Spleen (tissue), 11 donors: ENCODE measurements at regions not wholly inside any gene's neighbourhood (a gene's known extent, or its start where the extent isn't known, plus 50 kb on each side); places are given as distances from the start of the nearest gene placed in this dataset.
"Not testable (repeated sequence)": the region's sequence is repeated elsewhere in the genome, so short reads cannot be mapped to it uniquely, and the experiment has no call there.

Experiments used
- DNase-seq: peaks from one replicate; pipeline ENCODE4 v3.0.0-alpha.2; 2020
- H3K27ac ChIP-seq, 8 donors: fragments of 200-600 bp; sonication (generic) in 7 of 8; 1 replicate in 4 of 8; 2 replicates in 4 of 8; pipeline versions ENCODE4 v1.5.0 to v1.8.0; 2016 to 2021; ENCODE audit warnings: inconsistent platforms in 4 of 8, mild to moderate bottlenecking in 4 of 8, moderate library complexity in 1 of 8
- H3K27me3 ChIP-seq, 7 donors: fragments of 200-600 bp; sonication (generic) in 6 of 7; replicated peaks in 1 of 7; 1 replicate in 4 of 7; 2 replicates in 3 of 7; pipeline versions ENCODE4 v1.5.0 to v1.8.0; 2016 to 2021; ENCODE audit warnings: inconsistent platforms in 3 of 7, mild to moderate bottlenecking in 1 of 7
- H3K36me3 ChIP-seq, 6 donors: fragments of 200-600 bp; sonication (generic) in 5 of 6; 1 replicate in 4 of 6; 2 replicates in 2 of 6; pipeline versions ENCODE4 v1.5.0 to v1.8.0; 2016 to 2021; ENCODE audit warnings: inconsistent platforms in 2 of 6
- H3K4me1 ChIP-seq, 6 donors: fragments of 200-600 bp; sonication (generic) in 5 of 6; 1 replicate in 3 of 6; 2 replicates in 3 of 6; pipeline versions ENCODE4 v1.5.0 to v1.8.0; 2016 to 2021; ENCODE audit warnings: inconsistent platforms in 3 of 6
- H3K4me3 ChIP-seq, 8 donors: fragments of 200-600 bp; sonication (generic) in 7 of 8; 1 replicate in 4 of 8; 2 replicates in 4 of 8; pipeline versions ENCODE4 v1.5.0 to v1.8.0; 2016 to 2021; ENCODE audit warnings: inconsistent platforms in 4 of 8, mild to moderate bottlenecking in 4 of 8, moderate library complexity in 2 of 8
- H3K9me3 ChIP-seq, 8 donors: fragments of 200-600 bp; sonication (generic) in 7 of 8; 1 replicate in 4 of 8; 2 replicates in 4 of 8; pipeline versions ENCODE4 v1.5.0 to v1.8.0; 2016 to 2021; ENCODE audit warnings: inconsistent platforms in 4 of 8
- POLR2A ChIP-seq, 3 donors: fragments of 450-650 bp; IDR thresholded peaks; one replicate each; pipeline ENCODE4 v1.5.1; 2017; ENCODE audit warnings: antibody characterized with exemption in 3 of 3, mild to moderate bottlenecking in 1 of 3
- POLR2AphosphoS5 ChIP-seq, 3 donors: sonication (generic); formaldehyde crosslinking; IDR thresholded peaks; one replicate each; pipeline ENCODE4 v1.5.1; 2017; ENCODE audit warnings: antibody characterized with exemption in 3 of 3
- WGBS, 5 donors: extraction: QIAGEN DNeasy Blood & Tissue Kit in 3 of 5; methylation state at CpG; one replicate each; pipeline versions ENCODE4 v1.1.5 to v1.1.7; 2013 to 2018; 5-methylcytosine and 5-hydroxymethylcytosine counted together
- intact Hi-C: fragments of 100-400 bp; cut with DNase I; formaldehyde crosslinking; loops from one replicate; pipeline ENCODE4 v1.15.0; 2023; ENCODE audit warnings: low total_unique reads
- TF ChIP-seq, protein P1 (sequence below), 11 experiments: fragments of 200-600 bp in 7 of 11; fragments of 450-650 bp in 4 of 11; sonication (generic) in 4 of 11; IDR thresholded peaks in 8 of 11; conservative IDR thresholded peaks in 3 of 11; 1 replicate in 7 of 11; 2 replicates in 4 of 11; pipeline versions ENCODE4 v1.4.0 to v1.8.0; 2016 to 2021; ENCODE audit warnings: antibody characterized with exemption in 11 of 11, inconsistent platforms in 4 of 11, mild to moderate bottlenecking in 1 of 11
- donor health status: healthy with polysubstance abuse.
- donor health status: DM: no; HTN: no; CAD: no; lungs with moderate emphysema.
- donor health status: DM: no; HTN: no; CAD: no.
- donor health status: Bipolar disorder and iron deficiency.
- donor health status: healthy.
- donor health status: DM: no; HTN: no; CAD: no.
- donor health status: DM: yes; HTN: yes; CAD: no.

DNA sequence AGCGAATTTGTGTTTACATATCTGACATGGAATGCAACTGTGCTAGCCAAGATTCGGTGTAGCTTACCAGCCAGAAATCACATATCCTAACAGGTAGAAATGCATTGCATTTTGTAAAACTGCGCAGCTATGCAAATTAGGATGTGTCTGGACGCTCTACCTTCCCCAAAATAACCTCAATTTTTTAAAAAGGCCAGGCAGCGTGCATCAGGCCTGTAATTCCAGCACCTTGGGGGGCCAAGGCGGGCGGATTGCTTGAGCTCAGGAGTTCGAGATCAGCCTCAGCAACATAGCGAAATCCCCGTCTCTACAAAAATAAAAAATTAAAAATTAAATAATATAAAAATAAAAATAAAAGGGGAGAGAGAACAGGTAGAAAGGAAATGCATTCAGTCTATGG, 305.0 kb downstream of the TYW1 start:
- Histone ChIP-seq H3K36me3 (peaks cover 0 to 28% (median 6%) of the 10 kb centered on the region in 6 donors), H3K9me3 (no peaks in the 10 kb centered on the region), H3K27ac (peak overlapping the region; percentile 78 to 98 (median 94)), H3K4me1 (peaks cover 16 to 44% (median 24%) of the 10 kb centered on the region in 6 donors), H3K4me3 (peak overlapping the region; percentile 63 to 83 (median 78)), H3K27me3 (no peaks in the 10 kb centered on the region)
- intact Hi-C loops: no loop called here
- TF ChIP-seq POLR2AphosphoS5 (IDR thresholded peaks at IDR 0.05) (no peak), POLR2A (IDR thresholded peaks at IDR 0.05) (no peak)
- TF ChIP-seq, protein P1, sequence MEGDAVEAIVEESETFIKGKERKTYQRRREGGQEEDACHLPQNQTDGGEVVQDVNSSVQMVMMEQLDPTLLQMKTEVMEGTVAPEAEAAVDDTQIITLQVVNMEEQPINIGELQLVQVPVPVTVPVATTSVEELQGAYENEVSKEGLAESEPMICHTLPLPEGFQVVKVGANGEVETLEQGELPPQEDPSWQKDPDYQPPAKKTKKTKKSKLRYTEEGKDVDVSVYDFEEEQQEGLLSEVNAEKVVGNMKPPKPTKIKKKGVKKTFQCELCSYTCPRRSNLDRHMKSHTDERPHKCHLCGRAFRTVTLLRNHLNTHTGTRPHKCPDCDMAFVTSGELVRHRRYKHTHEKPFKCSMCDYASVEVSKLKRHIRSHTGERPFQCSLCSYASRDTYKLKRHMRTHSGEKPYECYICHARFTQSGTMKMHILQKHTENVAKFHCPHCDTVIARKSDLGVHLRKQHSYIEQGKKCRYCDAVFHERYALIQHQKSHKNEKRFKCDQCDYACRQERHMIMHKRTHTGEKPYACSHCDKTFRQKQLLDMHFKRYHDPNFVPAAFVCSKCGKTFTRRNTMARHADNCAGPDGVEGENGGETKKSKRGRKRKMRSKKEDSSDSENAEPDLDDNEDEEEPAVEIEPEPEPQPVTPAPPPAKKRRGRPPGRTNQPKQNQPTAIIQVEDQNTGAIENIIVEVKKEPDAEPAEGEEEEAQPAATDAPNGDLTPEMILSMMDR (IDR thresholded peaks at IDR 0.05 in 8 of 11, conservative IDR thresholded peaks at IDR 0.05 in 3 of 11): no peak
- DNase-seq: no peak
- WGBS, 5 donors: 50 to 59% (median 54%) methylated on average over 10 of the region's 10 CpGs

DNA sequence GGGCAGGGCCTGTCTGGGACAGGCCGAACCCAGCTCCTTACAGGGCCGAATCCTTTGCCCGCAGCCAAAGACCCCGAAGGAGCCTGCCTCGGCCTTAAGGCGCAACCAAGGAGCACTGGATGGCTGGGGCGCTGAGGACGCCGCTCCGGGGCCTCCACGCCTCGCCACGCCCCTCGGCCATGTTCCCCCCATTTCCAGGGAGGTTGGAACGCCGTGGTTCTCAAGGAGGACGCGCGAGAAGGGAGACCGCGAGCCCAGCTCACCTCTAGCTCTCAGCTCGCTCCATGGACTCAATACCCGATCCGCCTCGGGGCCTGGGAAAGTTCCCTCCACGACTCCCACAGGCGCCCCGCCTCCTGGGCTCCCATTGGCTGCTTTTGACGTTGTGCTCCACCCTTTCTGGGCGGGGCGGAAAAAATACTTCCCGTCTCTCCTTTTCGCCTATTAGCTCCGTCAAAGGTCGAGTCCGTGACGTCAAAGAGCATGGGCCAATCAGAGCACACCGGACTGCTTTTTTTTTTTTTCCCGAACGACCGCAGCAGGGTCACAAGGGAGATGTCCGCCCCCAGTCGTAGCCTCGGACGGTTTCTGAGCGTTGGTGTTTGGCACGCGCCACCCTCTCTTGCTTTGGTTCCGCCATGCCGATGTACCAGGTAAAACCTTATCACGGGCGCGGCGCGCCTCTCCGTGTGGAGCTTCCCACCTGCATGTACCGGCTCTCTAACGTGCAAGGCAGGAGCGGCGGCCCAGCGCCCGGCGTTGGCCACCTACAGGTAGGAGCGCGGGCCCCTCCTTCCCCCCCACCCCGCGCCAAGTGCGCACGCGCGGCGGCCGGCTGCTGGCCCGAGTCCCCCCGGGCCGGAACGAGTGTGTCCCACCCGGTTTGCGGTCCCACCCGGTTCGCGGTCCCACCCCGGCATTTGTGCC, 305.7 kb downstream of the TYW1 start:
- peak; percentile 98 for DNase-seq
- Histone ChIP-seq H3K9me3 (no peaks in the 10 kb centered on the region), H3K4me1 (peaks cover 16 to 44% (median 24%) of the 10 kb centered on the region in 6 donors), H3K27me3 (no peaks in the 10 kb centered on the region), H3K27ac (peak overlapping the region; percentile 78 to 98 (median 94)), H3K4me3 (peak overlapping the region; percentile 63 to 83 (median 78)), H3K36me3 (peaks cover 0 to 35% (median 13%) of the 10 kb centered on the region in 6 donors)
- intact Hi-C loops: no loop called here
- WGBS, 5 donors: 0 to 1% (median 0%) methylated on average over 40 to 83 of the region's 83 CpGs
- TF ChIP-seq POLR2A (IDR thresholded peaks at IDR 0.05) (peak in 1 of 3 donors; percentile 30), POLR2AphosphoS5 (IDR thresholded peaks at IDR 0.05) (peak; percentile 84 to 86 (median 85))
- TF ChIP-seq, protein P1 (IDR thresholded peaks at IDR 0.05 in 8 of 11, conservative IDR thresholded peaks at IDR 0.05 in 3 of 11): peak in 10 of 11 experiments; percentile 28 to 75 (median 64)

DNA sequence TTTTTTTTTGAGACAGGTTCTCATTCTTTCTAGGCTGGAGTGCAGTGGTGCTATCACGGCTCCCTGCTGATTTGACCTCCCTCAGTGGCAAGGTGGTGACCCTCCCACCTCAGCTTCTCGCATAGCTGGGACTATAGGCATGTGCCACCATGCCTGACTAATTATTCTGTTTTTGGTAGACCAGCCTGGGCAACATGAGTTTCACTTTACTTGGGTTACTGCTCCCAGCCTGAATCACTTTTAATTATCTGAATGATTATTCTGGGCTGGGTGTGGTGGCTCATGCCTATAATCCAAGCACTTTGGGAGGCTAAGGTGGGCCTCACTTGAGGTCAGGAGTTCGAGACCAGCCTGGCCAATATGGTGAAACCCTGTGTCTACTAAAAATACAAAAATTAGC, 308.2 kb downstream of the TYW1 start:
- H3K9me3 ChIP-seq, H3K27me3 ChIP-seq, H3K4me3 ChIP-seq, intact Hi-C loops, DNase-seq, H3K27ac ChIP-seq: not testable (repeated sequence)
- H3K4me1 ChIP-seq: peaks cover 16 to 44% (median 24%) of the 10 kb centered on the region in 6 donors
- H3K36me3 ChIP-seq: peaks cover 3 to 60% (median 38%) of the 10 kb centered on the region in 6 donors
- 82 to 91% (median 85%) methylated on average over 3 of the region's 3 CpGs for WGBS, 5 donors

DNA sequence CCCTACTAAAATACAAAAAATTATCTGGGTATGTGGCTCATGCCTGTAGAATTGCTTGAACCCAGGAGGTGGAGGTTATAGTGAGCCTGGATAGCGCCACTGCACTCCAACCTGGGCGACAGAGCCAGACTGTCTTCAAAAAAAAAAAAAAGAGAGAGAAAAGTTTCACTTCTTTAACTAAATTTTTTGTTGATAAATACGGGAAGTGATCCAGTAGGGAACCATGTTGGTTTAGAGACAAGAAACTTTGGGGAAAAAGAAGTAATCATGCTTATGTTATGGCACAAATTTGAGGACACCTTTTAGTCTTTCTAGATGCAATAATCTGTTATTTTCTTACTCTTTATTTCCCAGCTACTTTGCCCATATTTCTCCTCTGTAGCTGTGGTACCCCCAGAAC, 309.7 kb downstream of the TYW1 start:
- Histone ChIP-seq H3K27me3 (no peaks in the 10 kb centered on the region), H3K9me3 (no peaks in the 10 kb centered on the region), H3K4me1 (peaks cover 14 to 41% (median 21%) of the 10 kb centered on the region in 6 donors), H3K36me3 (peaks cover 7 to 74% (median 52%) of the 10 kb centered on the region in 6 donors), H3K4me3 (no peak overlapping the region), H3K27ac (no peak overlapping the region)
- intact Hi-C loops: no loop called here
- TF ChIP-seq POLR2AphosphoS5 (IDR thresholded peaks at IDR 0.05): no peak
- 84 to 91% (median 86%) methylated on average over 3 of the region's 3 CpGs for WGBS, 5 donors
- no peak for DNase-seq
